SK-N-SH (cell line): ENCODE measurements at regions not wholly inside any gene's neighbourhood (a gene's known extent, or its start where the extent isn't known, plus 50 kb on each side); places are given as distances from the start of the nearest gene placed in this dataset.

Source experiments
- EP300 ChIP-seq, 2 experiments: IDR thresholded peaks; 2 replicates each; pipeline versions ENCODE4 v1.4.0 to v1.6.1; 2012; ENCODE audit warnings: borderline replicate concordance in 1 of 2, low read depth in 1 of 2, low read length in 1 of 2
- MAX ChIP-seq: IDR thresholded peaks from 2 replicates; pipeline ENCODE4 v1.4.0; 2012; ENCODE audit warnings: low read depth
- MEF2A ChIP-seq: IDR thresholded peaks from 2 replicates; pipeline ENCODE4 v1.4.0; 2012; ENCODE audit warnings: low read depth, borderline replicate concordance

- no peak for TF ChIP-seq EP300 (IDR thresholded peaks at IDR 0.05; ENCODE audit: borderline replicate concordance in 1 of 2, low read depth in 1 of 2, low read length in 1 of 2)
- no peak for TF ChIP-seq MEF2A
- no peak for TF ChIP-seq MAX
These were observed 368.6 kb upstream of the DPH6 start for GRCh38 chr15:35914573-35914972.
